SH-SY5Y (cell line): ENCODE measurements at regions not wholly inside any gene's neighbourhood (a gene's known extent, or its start where the extent isn't known, plus 50 kb on each side); places are given as distances from the start of the nearest gene placed in this dataset.

Experiments
- GATA2 ChIP-seq: IDR thresholded peaks from 2 replicates; pipeline ENCODE4 v1.6.1; 2011; ENCODE audit warnings: mild to moderate bottlenecking, low read depth, low read length
- GATA3 ChIP-seq: IDR thresholded peaks from 2 replicates; pipeline ENCODE4 v1.6.1; 2011; ENCODE audit warnings: low read depth, mild to moderate bottlenecking, low read length, moderate library complexity

- no peak for TF ChIP-seq GATA2
- TF ChIP-seq GATA3 = no peak
Observed at GRCh38 chr2:204015118-204015843, 78.7 kb downstream of the ICOS start.
